ENCODE measurements at regions not wholly inside any gene's neighbourhood (a gene's known extent, or its start where the extent isn't known, plus 50 kb on each side); places are given as distances from the start of the nearest gene placed in this dataset.

DNA sequence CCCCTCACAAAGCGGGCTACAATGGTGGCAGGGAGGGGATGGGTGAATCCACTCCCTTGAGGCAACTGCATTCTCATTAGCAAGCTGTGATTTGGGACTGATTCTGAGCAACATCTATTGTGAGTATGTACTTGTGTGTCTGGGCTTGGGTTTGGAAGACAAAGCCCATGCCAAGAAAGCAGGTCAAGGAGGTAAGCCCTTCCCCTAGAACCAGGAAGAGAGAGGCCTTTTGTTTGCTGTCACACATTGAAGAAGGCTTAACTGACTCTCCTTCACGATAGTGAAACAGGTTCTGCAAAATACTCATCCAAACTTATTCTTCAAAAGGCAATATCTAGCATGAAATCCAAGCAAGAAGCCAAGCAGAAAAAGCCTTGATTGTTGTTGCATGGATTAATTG, 403.1 kb upstream of the ID4 start:
- TF ChIP-seq GATA2 (IDR thresholded peaks at IDR 0.05; ENCODE audit: low read depth, low read length): no peak
- TF ChIP-seq GATA3 (IDR thresholded peaks at IDR 0.05; ENCODE audit: low read depth, low read length): no peak

DNA sequence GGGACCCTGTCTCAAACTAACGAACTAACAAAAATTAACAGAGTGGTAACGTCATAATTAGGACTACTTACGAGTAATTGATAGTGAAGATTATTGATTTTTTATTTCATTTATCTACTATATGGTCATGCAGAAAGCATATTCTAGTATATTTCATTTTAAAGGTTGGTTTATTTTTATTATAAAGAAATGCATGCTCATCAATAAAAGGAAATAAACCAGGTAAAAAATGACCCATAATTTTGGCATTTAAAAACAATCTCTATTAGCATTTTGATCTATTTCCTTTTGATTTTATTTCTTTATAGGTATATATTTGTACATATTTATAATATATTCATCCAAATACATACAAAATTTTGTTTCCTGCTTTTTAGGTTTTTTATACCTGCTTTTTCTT, 401.4 kb upstream of the ID4 start:
- TF ChIP-seq GATA2 (IDR thresholded peaks at IDR 0.05; ENCODE audit: low read depth, low read length) (no peak), GATA3 (IDR thresholded peaks at IDR 0.05; ENCODE audit: low read depth, low read length) (no peak)

DNA sequence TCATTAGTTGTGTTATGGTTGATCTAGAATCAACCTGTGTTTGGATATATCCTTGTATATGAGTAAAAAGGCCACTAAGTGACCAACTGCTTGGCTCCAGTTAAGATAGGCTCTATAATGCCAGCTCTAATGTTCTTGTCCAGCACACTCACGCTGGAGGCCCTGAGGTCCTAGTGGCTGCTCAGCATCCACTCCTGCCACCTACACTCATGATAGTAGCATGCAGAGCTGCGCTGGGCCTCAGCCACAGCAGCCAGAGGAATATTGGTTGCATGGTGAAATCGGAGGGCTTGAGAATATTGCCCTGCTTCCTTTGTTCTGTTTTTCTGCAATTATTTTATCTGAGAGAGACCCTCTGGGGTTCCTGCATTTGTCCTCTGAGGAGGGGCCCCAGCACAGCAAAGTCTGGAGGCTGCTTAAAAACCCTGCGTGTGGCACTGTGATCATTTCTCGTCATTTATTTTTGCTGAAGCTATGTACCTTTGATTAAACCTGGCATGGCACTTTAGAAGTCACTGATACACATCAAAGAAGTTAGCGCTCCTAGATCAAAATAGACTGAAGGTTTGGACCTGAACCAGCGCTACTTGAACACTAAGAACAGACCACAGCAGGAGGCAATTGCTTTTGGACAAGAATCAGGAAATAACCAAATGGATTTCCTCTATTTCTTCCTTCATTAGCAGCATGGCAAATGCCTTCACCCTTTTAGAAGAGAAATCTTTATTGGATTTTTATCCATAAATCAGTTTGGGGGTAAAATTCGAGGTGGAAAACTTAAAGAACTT, 398.4 kb upstream of the ID4 start:
- TF ChIP-seq GATA3 (IDR thresholded peaks at IDR 0.05; ENCODE audit: low read depth, low read length): no peak
- no peak for TF ChIP-seq GATA2 (IDR thresholded peaks at IDR 0.05; ENCODE audit: low read depth, low read length)

DNA sequence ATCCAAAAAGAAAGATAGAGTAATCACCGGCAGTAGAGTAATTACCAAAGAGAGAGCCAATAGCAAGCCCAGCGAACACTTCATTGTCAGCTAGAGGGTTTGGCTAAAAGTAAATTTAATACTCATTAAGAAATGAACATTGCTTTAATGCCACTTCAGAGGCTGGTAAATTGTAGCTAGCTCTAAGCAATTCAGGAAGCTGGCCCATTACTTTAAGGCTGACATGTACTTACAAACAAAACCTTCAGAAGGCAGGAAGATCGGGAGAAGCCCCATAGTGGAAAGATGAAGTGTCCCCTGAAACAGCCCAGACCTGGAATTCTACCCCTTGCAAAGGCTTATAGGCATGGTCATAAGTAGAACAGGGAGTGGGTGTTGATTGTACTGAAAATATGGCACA, 396.6 kb upstream of the ID4 start:
- no peak for TF ChIP-seq GATA2 (IDR thresholded peaks at IDR 0.05; ENCODE audit: low read depth, low read length)
- no peak for TF ChIP-seq GATA3 (IDR thresholded peaks at IDR 0.05; ENCODE audit: low read depth, low read length)

DNA sequence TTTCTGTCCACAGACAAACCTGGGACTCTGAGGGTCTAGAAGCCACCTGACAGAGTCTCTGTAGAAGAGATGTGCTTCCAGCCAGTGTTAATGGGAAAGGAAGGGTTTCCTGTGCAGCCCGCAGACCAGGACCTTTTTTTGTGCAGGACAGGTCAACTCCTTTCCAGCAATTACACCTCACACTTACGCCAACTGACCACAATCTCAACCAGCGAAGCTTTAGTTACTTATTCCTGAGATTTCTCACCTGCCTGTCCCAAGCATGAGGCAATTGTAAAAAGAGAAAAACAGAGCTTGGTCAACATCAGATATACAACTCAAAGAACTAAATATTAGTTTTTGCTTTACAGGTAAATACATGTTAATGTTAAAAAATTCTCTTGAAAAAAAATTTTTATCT, 393.8 kb upstream of the ID4 start:
- TF ChIP-seq GATA3 (IDR thresholded peaks at IDR 0.05; ENCODE audit: low read depth, low read length) (no peak), GATA2 (IDR thresholded peaks at IDR 0.05; ENCODE audit: low read depth, low read length) (no peak)

DNA sequence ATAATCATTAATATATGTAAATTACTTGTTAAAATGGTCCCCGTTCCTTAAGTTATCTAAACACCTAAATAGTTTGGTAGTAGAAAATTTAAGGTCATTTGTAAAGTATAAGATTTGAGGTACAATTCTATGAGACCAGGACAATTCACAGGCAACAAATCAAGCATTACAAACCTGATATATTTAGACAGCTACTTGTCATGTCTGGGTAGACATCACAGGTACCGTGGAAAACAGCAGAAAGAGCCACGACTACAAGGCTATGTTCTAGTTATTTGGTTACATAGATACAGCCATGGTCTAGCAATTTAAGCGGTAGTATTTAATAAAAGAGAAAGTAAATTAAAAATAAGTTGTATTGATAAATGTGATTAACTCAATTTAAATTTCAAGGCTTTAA, 393.1 kb upstream of the ID4 start:
- TF ChIP-seq GATA3 (IDR thresholded peaks at IDR 0.05; ENCODE audit: low read depth, low read length): no peak
- no peak for TF ChIP-seq GATA2 (IDR thresholded peaks at IDR 0.05; ENCODE audit: low read depth, low read length)

DNA sequence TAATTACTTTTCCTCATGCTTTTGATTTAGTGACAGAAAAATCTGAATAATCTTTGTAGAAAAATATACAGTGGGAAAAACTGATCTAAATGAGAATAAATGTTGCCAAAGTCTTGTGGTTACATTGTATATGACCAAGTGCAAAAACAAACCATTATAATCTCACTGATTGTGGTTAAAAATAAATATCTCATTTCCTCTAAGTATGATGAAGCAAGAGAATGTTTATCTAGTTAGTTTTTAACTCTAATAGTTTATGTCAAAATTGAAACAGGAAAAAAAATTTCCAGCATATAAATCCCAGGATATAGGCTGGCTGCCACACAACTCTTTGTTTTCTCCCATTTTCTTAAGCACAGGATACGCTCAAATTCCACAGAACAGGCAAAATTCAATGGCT, 392.7 kb upstream of the ID4 start:
- TF ChIP-seq GATA2 (IDR thresholded peaks at IDR 0.05; ENCODE audit: low read depth, low read length) (no peak), GATA3 (IDR thresholded peaks at IDR 0.05; ENCODE audit: low read depth, low read length) (no peak)

DNA sequence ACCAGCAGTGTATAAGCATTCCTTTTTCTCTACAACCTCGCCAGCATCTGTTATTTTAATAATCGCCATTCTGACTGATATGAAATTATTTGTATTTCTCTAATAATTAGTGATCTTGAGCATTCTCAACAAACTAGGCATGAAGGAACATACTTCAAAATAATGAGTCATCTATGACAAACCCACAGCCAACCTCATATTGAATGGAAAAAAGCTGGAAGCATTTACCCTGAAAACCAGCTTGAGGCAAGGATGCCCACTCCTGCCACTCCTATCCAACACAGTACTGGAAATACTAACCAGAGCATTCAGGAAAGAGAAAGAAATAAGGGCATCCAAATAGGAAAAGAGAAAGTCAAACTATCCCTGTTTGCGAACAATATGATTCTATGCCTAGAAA, 390.6 kb upstream of the ID4 start:
- no peak for TF ChIP-seq GATA2 (IDR thresholded peaks at IDR 0.05; ENCODE audit: low read depth, low read length)
- no peak for TF ChIP-seq GATA3 (IDR thresholded peaks at IDR 0.05; ENCODE audit: low read depth, low read length)

DNA sequence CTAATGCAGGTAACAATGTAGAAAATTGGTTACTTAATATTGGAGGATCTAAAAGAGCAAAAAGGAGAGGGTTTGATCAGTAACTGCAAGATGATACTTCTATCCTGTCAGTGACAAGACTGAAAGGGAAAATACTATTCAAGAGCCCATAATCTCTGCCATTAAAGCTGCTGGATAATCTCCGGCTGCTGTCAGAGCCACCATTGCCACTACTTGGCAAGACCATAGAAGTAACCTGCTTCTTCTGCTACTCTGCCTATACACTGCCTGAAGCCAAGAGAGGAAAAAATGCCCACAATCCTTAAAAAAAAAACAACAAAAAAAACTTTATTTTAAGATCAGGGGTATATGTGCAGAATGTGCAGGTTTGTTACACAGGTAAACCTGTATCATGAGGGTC, 386.5 kb upstream of the ID4 start:
- TF ChIP-seq GATA3 (IDR thresholded peaks at IDR 0.05; ENCODE audit: low read depth, low read length) (no peak), GATA2 (IDR thresholded peaks at IDR 0.05; ENCODE audit: low read depth, low read length) (no peak)

DNA sequence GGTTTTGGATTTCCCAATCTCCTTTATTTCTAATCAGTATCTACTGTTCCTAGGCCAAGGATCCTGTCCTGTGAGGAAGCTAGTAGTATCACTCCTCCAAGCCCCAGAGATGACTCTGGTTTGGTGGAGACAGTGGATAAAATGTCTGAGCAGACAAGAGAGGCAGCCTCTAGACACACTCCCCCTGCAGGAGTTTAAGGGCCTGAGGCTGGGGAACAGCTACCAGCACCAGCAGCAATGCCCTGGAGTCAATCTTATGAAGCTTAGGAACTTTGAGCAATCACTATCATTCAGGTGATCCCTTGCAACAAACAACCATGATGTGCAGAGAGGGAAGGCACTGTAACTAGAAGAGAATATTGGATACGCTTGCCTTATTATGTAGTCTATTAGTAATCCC, 384.7 kb upstream of the ID4 start:
- TF ChIP-seq GATA2 (IDR thresholded peaks at IDR 0.05; ENCODE audit: low read depth, low read length) (no peak), GATA3 (IDR thresholded peaks at IDR 0.05; ENCODE audit: low read depth, low read length) (no peak)

DNA sequence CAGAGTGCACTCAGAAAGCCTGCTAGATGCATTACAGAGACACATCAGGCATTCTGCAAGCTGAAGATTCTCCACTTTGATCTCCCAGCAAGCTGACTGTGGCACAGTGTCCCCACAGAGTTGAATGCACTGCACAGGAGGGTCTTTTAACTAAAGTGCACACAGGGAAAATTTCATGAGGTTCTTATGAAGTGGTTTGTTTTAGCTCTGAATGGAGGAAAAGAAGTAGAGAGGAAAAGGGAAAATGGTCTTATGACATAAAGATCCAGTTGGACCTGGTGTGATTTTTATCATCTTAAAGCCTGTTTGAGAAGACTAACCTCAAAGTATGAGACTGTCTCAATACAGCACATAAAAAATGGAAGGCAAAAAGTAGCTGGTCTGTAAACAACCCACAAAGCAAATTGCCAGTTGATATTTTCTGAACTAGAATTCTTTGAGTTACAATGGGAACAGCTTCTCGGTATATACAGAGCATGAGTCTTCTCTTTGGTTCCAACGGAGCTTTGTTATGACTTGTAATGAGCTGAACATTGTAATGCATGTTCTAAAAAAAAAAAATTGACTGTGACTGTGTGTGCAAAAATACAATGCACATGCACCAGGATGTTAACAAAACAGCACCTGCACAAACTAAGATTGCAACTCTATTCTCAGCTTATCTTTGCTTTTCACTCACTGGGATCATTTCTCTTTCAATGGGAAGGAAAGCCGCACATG, 383.0 kb upstream of the ID4 start:
- TF ChIP-seq GATA3 (IDR thresholded peaks at IDR 0.05; ENCODE audit: low read depth, low read length) (no peak), GATA2 (IDR thresholded peaks at IDR 0.05; ENCODE audit: low read depth, low read length) (no peak)

DNA sequence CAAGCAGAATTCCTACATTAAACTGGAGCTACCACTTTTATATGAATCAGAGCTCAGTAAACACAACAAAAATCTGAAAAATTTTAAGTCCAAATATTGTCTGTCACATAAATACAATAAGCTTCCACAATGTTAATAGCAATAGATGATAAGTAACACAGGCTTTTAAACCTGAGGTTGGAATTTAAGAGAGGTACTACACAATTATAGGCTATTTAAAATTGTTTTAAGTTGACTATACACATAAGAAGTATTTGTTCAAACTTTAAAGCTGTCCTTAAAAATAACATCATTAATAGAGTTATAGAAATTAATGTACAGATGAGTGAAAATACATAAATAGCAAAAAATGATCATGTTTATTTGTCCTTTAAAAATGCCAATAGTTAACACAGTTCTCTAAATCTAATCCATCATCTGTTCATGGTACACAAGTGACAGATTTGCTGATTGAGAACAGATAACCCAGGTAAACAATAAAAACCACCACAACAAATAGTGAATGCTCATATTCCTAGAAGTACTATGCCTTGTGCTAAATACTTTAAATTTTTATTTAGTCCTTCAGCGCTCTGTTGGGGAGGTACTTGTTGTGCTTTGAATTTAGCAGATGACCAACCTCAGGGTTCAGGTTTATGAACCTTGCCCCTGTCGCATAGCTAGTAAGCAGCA, 382.3 kb upstream of the ID4 start:
- TF ChIP-seq GATA3 (IDR thresholded peaks at IDR 0.05; ENCODE audit: low read depth, low read length) (no peak), GATA2 (IDR thresholded peaks at IDR 0.05; ENCODE audit: low read depth, low read length) (no peak)

DNA sequence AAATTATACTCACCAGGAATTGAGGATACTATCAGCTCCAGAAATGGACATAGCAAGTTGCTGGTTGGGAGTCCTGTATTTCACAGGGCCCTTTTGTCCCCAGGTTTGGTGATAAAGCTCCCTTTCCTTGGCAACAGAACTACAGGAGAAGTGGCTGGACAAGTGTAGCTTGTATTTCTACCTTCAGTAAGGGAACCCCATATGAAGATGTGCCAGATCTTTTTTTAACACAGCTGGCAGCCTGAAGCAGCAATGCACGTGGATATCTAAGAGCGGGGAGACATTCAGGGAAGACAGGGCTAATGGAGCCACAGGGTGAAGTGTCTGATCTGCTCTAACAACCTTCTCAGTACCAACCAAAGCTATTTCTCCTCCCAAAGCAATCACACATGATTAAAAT, 373.9 kb upstream of the ID4 start:
- TF ChIP-seq GATA3 (IDR thresholded peaks at IDR 0.05; ENCODE audit: low read depth, low read length): no peak
- TF ChIP-seq GATA2 (IDR thresholded peaks at IDR 0.05; ENCODE audit: low read depth, low read length): no peak

DNA sequence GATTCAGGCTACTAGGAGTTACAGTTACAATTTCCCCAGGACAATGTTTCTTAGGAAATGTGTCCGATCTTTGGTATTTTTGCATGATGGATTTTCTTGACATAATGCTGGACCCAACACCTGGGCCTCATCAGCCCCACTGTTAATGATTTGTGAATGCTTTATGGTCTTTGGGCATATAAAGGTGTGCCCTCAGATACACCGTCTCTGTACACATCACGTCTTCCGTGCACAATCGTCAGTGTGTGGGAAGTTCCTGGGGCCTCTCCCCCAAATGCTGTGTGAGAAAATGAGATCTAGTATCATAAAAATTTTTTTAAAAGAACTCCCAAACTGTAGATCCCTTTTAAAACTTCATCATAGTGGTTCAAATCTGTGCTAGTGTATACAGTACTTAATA, 373.2 kb upstream of the ID4 start:
- no peak for TF ChIP-seq GATA2 (IDR thresholded peaks at IDR 0.05; ENCODE audit: low read depth, low read length)
- no peak for TF ChIP-seq GATA3 (IDR thresholded peaks at IDR 0.05; ENCODE audit: low read depth, low read length)

DNA sequence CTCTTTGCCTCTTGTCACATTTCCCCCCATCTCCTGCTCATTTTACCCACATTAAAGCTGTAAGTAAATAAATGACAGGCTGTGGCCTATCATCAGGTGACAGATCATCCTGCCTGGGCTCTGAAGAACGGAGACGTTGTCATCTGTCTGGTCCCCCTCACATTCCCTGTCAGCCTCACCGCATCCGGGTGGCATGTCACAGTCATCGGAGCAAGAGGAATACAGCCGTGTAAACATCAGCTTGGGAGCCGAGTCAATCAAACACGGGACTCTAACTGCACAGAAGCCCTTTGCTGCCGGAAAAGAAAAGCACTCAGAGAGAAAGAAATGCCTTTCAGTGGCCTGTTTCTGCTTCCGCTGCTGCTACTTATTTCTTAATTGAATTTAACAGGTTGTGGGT, 371.9 kb upstream of the ID4 start:
- TF ChIP-seq GATA2 (IDR thresholded peaks at IDR 0.05; ENCODE audit: low read depth, low read length) (no peak), GATA3 (IDR thresholded peaks at IDR 0.05; ENCODE audit: low read depth, low read length) (no peak)
